EL (cell line): ENCODE measurements at regions not wholly inside any gene's neighbourhood (a gene's known extent, or its start where the extent isn't known, plus 50 kb on each side); places are given as distances from the start of the nearest gene placed in this dataset.
"Not testable (repeated sequence)": the region's sequence is repeated elsewhere in the genome, so short reads cannot be mapped to it uniquely, and the experiment has no call there.

Experiments used
- DNase-seq: peaks from one replicate; pipeline ENCODE4 v3.0.0-alpha.2; 2016

- no peak for DNase-seq
These were observed 280.5 kb downstream of the VRK1 start for GRCh38 chr14:97077687-97078086.

DNA sequence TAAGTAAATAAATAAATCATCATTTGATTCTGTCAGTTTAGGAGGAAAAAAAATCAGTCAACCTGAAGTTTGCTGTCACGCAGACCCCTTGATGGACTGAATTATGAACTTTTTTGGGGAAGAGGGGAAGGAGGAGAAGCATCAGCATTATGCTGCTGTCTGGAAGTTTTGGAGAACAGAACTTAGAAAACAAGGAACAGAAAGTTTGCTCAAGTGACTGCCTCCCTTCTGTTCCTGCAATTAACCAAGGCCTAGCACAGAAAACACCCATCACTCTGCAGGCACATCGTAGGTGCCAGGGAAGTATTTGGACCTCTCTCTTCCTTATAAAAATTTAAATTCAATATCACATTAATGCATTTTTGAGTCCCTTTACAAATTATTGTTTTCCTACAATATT is 283.8 kb downstream of the VRK1 start:
- DNase-seq = no peak

DNA sequence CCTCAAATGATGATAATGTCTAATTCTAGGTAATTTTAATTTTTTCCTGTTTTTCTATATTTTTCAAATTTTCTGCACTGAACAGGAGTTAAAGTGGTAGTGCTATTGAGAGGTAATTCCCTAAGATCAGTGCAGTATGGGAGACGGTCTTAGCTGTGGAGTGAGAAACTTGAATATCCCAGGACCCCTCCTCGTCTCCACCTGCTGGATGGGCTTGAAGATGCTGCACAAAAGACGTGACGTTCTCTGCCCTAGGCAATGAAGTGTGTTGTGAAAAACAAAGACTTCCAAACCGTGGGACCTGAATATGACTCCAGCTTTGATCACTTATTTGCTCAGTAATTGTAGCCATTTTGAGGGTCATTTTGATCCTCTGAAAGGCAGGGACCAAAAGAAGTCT is 298.1 kb downstream of the VRK1 start:
- no peak for DNase-seq

DNA sequence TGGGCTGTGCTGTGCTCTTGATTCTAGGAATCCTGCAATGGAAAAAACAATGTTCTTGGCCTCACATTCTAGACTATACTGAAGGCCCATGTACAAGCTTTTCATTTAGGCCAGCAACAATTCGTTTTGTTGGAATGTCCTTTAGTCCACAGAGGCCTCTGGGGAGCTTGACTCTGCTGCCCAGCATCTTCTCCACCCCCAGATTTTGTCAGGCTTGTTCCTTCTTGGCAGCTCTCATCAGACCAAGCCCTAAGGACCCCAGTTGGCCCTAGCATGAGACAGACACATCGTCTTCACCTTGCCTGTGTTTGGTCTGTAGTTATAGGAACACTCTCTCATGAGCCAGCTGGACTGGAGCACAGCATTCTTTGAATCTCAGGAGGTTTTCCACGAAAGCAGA is 300.1 kb downstream of the VRK1 start:
- DNase-seq = no peak

DNA sequence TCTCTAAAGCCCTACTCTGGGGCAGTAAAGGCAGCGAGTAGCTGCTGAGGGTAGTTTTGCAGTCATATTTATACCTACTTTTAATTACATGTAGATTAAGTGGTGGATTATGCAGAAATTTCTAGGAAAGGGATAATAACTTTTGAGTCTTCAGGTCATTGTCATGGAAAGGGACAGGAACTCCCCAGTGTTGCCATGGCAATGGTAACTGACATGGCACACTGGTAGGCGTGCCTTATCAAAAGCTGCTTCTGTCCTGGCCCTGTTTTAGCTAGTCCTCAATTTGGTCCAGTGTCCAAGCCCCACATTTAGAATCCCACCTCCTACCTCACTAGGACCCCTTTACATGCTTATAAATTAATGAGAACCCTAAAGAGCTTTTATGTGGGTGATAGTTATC is 303.1 kb downstream of the VRK1 start:
- DNase-seq = no peak

GRCh38 chr14:97101561-97101960 is 304.4 kb downstream of the VRK1 start:
- no peak for DNase-seq

DNA sequence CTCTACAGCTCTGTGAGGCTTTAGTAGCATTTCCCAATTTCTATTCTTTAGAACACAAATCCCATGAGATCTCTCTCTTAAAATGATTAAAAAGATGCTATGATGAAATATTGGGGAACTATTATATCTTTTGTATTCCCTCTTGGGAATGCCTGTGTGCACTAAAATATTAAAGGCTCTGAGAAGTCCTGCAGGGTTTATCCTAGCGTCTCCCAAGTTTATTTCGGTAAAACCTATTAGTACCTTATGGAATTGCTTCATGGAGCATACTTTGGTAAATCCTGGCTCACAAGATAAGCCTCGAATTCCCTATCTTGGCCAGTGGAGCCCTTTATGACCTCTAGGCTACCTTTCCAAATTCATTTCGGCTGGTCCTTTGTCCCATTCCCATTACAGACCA is 306.8 kb downstream of the VRK1 start:
- no peak for DNase-seq

DNA sequence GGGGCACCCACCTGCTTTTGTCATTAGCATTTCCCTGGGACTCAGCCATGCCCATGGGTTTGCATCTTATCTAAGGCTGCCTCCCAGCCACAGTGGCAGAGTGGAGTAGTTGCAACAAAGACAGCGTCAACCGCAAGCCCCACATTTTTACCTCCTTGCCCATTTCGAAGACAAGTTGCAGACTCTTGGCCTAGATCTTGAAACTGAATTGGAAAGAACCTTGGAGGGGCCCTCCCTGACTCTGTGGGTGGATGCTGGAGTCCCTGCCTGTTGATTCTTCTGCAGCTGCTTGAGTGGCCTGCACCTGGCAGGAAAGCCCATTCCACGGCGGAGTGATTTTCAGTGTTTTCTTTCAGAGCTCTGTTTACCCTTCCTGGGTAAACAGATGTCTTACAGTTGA is 309.0 kb downstream of the VRK1 start:
- DNase-seq = no peak

- DNase-seq = no peak
These were observed 309.4 kb downstream of the VRK1 start for GRCh38 chr14:97106609-97107008.

GRCh38 chr14:97107080-97107479 is 309.9 kb downstream of the VRK1 start:
- no peak for DNase-seq

DNA sequence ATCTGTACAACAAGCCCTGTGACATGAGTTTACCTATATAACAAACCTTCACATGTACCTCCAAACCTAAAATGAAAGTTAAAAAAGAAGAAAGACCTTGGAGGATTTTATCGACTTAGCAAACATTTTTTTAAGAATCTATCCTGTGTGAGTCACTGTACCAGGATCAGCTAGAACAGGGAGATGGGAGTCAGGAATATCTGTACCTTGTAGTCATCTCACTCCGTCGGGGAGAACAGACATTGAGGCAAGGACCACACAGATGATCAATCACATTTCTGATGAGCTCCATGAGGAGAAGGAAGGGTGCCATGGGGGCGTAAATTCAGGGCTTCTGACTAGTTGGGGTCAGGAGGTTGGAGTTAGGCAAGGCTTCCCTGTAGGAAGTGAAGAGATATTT is 310.6 kb downstream of the VRK1 start:
- no peak for DNase-seq

DNA sequence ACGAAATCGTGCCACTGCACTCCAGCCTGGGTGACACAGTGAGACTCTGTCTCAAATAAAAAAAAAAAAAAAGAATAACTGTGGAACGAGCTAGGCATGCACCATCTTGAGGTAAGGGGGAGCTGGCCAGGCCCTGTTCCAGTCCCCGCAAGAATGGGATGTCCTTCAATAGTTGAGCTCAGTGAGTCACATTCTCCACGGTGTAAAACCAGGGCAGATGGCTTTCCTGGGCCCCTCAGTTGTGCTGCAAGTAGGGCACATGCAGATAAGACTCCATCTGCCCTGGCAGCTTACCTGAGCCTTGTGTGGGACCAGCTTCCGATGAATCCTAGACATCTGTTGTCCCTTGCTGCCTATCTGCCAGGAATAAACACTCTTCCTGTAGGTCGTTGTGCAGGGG is 312.1 kb downstream of the VRK1 start:
- no peak for DNase-seq

DNA sequence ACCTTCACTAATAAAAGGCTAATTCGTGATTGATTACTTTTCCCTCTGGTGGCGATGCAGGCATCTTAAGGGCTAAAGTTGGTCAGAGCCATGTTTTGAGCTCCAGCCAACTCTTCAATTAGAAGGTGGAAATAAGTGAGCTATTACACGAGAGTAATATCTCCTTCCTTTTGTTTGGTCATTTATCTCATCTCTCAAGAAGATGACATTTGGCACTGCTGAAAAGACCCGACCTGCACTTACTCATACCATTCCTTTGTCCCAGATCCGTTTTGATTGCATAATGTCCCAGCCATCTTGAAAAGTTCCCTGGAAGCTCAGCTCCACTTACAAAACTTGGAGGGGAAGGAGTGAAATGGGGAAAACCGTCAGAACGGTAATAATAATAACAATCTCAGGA is 316.2 kb downstream of the VRK1 start:
- DNase-seq = no peak

GRCh38 chr14:97116546-97116945 is 319.4 kb downstream of the VRK1 start:
- DNase-seq = no peak

DNA sequence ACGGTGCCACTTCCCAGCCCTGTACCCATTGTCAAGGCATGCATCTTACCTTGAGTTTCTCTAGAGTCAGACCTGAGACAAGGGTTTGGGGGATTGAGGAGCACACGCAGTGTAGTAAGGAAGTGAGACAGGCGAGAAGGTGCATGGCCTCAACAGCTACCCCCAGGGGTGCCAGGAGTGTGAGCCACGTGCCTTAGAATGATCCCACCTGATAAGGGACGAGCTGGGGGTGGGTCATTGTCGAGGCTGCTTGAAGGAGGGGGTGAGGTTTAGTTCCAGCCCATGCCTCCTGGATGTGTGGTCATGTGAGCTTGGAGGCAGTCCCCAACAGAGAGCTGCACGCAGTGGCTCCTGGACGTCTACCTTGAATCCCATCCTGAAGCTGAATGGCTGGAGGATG is 320.5 kb downstream of the VRK1 start:
- no peak for DNase-seq

DNA sequence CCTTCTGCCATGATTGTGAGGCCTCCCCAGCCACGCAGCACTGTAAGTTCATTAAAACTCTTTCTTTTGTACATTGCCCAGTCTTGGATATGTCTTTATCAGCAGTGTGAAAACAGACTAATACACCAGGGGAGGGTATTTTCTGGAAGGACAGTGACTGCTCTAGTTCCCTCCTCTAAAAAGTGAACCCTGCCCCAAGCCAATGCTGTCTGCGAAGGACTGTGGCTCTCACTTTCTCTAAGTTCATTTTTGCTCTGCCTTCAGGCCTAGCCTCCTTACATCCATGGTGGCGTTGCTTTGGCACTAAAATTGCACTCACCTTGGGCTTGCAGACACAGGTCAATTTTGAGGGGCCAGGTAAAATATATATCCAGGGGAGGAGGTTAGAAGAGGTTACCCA is 323.0 kb downstream of the VRK1 start:
- DNase-seq = no peak

DNA sequence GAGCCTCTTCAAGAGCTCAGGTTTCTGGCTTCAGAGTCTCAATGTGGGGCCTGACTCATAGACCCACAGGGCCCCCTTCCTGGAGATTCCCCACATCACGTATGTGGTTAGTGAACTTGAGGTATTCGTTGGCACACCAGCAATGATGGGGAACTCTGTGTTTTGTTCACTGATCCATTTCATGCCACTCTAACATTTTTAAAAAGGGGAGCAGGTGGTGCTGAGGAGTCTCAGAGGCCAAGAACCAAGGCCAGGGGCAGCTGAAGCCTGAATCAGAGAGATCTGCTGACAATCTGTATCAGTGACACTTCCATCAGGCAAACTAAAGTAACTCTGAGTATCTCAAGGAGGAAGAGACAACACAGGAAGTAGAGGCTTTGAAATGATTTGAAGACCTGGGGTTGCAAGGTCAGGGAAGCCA is 323.4 kb downstream of the VRK1 start:
- no peak for DNase-seq

GRCh38 chr14:97129639-97130038 is 332.5 kb downstream of the VRK1 start:
- DNase-seq = no peak

DNA sequence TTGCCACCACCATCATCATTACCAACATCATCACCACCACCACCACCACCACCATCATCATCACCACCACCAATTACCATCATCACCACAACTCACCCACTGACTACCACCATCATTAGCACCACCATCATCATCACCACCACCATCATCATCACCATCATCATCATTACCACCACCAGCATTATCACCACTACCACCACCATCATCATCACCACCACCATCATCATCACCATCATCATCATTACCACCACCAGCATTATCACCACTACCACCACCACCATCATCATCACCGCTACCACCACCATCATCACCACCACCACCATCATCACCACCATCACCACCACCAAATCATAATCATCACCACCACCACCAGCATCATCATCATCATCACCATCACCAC is 338.7 kb downstream of the VRK1 start:
- not testable (repeated sequence) for DNase-seq

DNA sequence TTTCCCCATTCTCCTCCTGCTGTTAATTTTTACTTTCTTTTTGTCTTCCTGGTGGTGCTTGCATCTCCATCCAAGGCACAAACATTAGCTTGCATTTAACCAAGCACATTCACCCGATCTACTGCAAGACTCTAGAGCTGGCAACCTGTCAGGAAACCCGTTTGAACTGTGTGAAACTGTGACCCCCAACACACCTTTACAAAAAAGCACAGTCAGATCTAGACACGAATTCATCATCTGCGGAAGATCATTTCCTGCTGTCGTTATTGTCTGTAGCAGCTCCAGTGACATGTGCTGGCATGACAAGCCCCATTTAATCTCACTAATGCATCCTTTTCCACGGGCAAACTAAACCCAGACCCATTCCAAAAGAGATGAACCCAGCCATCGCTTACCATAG is 340.5 kb downstream of the VRK1 start:
- no peak for DNase-seq

- DNase-seq = no peak
These were observed 341.6 kb downstream of the VRK1 start for GRCh38 chr14:97138801-97139200.

DNA sequence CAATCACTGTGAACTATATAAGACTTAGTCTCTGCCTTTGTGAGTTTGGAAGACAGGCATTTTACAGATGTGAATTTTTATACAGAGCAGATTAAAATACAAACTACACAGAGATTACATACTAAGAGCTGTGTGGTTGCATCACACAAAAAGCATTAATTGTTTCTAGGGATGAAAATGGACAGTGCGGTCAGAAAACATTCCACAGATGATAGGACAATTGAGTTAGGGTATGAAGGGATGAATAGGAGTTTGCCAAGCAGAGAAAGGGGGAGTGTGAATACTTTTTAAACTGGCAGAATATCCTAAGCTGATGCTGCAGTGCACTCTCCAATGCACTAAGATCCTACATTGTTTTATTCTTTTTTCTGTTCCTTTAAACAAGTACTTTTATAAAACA is 345.8 kb downstream of the VRK1 start:
- no peak for DNase-seq

- DNase-seq = no peak
These were observed 346.3 kb downstream of the VRK1 start for GRCh38 chr14:97143456-97143855.

DNA sequence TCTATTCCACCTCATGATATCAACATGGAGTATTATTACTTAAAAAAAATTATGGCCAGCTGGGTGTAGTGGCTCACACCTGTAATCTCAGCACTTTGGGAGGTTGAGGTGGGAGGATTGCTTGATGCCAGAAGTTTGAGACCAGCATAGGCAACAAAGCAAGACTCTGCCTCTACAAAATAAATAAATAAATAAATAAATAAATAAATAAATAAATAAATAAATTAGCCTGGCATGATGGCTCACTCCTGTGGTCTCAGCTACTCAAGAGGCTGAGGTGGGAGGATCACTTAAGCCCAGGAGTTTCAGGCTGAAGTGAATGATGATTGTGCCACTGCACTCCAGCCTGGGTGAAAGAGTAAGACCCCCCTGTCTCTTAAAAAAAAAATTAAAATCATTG is 350.8 kb downstream of the VRK1 start:
- DNase-seq = not testable (repeated sequence)

GRCh38 chr14:97149775-97150174 is 352.6 kb downstream of the VRK1 start:
- DNase-seq = no peak

GRCh38 chr14:97153527-97153926 is 356.3 kb downstream of the VRK1 start:
- no peak for DNase-seq
